ENCODE measurements at regions not wholly inside any gene's neighbourhood (a gene's known extent, or its start where the extent isn't known, plus 50 kb on each side); places are given as distances from the start of the nearest gene placed in this dataset.

DNA sequence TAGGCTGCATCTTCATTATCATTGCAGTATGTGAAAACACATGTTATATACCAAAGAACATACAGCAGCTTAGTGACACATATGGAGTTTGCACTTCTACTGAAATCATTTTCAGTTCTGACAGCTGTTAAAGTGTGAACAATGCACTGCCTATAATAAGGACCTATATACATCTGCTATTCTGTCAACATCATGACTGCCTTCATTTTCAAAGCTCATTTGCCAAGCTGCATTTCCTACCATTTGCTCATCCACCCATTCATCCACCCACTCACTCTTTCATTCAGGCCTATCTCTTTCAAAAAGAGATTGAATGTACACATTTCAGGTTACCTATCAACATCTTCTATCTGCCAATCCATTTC is 81.7 kb upstream of the STK17B start:
- no peak overlapping the region for H3K27ac ChIP-seq
- DNase-seq (ENCODE audit: low spot score): no peak
- CTCF ChIA-PET: no interaction called here
- POLR2A ChIA-PET (ENCODE audit: low non-redundant PET): no interaction called here
- TF ChIP-seq, protein P1, sequence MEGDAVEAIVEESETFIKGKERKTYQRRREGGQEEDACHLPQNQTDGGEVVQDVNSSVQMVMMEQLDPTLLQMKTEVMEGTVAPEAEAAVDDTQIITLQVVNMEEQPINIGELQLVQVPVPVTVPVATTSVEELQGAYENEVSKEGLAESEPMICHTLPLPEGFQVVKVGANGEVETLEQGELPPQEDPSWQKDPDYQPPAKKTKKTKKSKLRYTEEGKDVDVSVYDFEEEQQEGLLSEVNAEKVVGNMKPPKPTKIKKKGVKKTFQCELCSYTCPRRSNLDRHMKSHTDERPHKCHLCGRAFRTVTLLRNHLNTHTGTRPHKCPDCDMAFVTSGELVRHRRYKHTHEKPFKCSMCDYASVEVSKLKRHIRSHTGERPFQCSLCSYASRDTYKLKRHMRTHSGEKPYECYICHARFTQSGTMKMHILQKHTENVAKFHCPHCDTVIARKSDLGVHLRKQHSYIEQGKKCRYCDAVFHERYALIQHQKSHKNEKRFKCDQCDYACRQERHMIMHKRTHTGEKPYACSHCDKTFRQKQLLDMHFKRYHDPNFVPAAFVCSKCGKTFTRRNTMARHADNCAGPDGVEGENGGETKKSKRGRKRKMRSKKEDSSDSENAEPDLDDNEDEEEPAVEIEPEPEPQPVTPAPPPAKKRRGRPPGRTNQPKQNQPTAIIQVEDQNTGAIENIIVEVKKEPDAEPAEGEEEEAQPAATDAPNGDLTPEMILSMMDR (conservative IDR thresholded peaks at IDR 0.05; ENCODE audit: low read depth): no peak

DNA sequence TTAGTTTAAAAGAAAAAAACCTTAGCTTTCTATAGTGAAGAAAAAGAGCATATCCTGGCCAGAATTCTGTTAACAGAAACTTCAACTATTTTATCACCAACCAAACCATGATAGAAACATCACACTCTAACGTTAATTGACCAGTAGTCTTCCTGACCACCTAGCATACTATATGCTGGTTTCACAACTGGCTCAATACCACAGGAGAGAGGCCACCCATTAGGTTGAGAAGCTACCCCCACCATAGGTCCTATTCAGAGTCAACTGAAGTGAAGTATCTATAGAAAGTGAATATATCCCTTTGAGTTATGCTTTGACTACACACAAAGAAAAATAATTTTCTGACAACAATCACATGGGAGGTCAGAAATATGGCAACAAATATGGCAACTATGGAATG is 85.2 kb upstream of the STK17B start:
- no peak overlapping the region for H3K27ac ChIP-seq
- DNase-seq (ENCODE audit: low spot score): no peak
- CTCF ChIA-PET: interaction anchor here (0.5 to 0.8 kb wide), 5 partner anchors 10 to 1570 kb away, joined by 3 to 4 read pairs (median 3); no protein-coding TSS in a partner anchor
- POLR2A ChIA-PET (ENCODE audit: low non-redundant PET): no interaction called here
- TF ChIP-seq, protein P1 (conservative IDR thresholded peaks at IDR 0.05; ENCODE audit: low read depth): no peak

DNA sequence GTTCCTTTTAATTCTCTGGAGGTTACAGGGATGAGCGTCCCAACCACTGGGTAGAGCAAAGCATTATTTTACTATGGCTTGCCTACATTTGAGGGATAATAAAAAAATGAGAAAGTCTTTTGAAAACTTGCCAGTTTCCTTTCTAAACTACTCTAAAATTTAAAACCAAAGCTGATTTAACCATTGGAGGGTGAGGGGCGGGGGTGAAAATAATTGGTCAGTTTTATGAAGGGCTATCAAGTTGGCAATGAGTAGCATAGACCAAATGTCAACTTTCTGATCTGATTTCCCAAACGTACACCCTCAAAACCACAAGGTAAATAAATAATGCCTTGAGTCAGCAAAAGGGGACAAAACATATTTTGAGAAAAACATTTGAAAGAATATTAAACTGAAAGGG is 85.7 kb upstream of the STK17B start:
- DNase-seq (ENCODE audit: low spot score): no peak
- ChIA-PET POLR2A (ENCODE audit: low non-redundant PET) (no interaction called here), CTCF (no interaction called here)
- no peak overlapping the region for H3K27ac ChIP-seq
- TF ChIP-seq, protein P1 (conservative IDR thresholded peaks at IDR 0.05; ENCODE audit: low read depth): no peak

DNA sequence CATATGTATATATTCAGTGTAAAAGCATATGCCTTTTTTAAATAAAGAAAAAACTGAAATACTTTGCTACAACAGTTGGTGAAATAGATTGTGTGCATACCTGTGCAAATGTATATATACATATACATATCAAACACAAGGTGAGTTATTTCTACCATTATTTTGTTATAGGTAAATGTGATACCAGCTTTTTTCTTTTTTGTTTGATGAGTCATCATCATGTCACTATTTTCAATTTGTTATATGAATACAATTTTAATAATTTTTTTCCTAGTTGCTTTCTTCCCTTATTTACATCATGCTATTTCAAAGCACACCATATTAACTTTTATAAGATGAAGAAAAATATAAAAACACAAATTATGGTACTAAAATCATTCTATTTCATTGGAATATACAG is 87.0 kb upstream of the STK17B start:
- ChIA-PET POLR2A (ENCODE audit: low non-redundant PET) (no interaction called here), CTCF (interaction anchor here (0.5 to 0.7 kb wide), 2 partner anchors 9 to 28 kb away, joined by 3 to 4 read pairs; no protein-coding TSS in a partner anchor)
- TF ChIP-seq, protein P1 (conservative IDR thresholded peaks at IDR 0.05; ENCODE audit: low read depth): no peak
- H3K27ac ChIP-seq: no peak overlapping the region
- no peak for DNase-seq (ENCODE audit: low spot score)

DNA sequence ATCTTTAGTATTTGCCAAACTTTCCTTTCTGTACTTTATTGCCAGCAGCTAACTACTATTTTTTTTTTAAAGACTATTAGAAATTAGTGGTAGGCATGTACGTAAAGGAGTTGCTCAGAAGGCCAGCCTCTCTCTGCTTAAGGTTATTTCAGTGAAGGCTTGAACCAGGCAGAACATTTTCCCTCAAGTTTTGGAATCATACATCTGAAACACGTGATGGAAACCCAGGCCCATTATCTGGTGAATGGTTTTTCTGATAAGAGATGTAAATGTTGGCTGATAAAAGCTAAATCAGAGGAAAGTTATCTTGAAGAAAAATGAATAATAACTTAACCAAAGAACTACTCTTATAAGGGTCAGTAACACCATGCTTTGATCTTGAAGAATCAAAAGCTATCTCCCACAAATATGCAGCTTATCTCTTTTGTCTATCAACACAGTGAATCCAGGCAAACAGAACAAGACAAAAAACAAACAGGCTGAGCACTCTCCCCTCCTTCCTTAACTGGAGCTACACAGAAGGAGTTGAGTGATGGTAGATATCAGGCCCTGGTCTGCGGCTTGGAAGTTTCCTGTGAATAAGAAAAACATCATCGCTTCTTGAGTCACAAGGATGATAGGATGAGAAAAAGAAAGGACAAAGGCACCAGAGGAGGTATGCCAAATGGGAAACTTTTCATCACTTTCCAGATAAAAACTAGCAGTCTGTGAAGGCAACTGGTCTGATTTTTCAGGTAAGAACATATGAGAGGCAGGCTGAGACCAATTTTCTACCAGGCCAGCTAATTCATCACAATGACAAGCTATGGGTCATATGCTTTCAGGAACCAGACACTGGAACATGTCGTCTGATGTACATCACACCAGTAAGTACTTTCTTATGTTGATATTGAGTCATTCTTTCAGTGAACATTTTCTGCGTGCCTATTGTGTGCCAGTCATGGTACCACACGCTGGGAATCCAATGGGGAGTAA is 88.4 kb upstream of the STK17B start:
- ChIA-PET POLR2A (ENCODE audit: low non-redundant PET) (no interaction called here), CTCF (interaction anchor here (0.6 kb wide), 1 partner anchor 72 kb away, joined by 3 read pairs; no protein-coding TSS in a partner anchor)
- TF ChIP-seq, protein P1 (conservative IDR thresholded peaks at IDR 0.05; ENCODE audit: low read depth): no peak
- H3K27ac ChIP-seq: no peak overlapping the region
- DNase-seq (ENCODE audit: low spot score): no peak

DNA sequence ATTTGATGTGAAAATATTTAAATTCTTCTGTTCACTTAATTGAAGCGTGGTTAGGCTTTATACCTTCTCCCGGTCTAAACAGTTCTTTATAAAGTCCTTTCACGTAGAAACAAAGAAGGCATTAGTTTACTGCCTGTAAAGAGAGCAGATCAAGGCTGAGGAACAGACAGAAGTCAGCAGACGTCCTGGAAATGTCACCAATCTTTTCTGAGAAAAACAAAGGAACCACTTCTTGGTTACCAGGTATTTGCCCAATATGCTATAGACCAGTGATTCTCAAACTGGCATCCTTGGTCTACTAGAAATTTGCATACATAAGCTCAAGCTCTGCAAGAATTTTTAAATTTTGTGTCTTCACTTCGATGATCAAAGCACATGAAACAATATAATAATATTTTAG is 89.2 kb upstream of the STK17B start:
- no peak overlapping the region for H3K27ac ChIP-seq

More for the DNA sequence above, 89.2 kb upstream of the STK17B start:
- ChIA-PET CTCF (no interaction called here), POLR2A (ENCODE audit: low non-redundant PET) (no interaction called here)
- TF ChIP-seq, protein P1 (conservative IDR thresholded peaks at IDR 0.05; ENCODE audit: low read depth): no peak
- no peak for DNase-seq (ENCODE audit: low spot score)

Data from RWPE1 (cell line).